Lung (tissue), 11 donors: ENCODE measurements at regions not wholly inside any gene's neighbourhood (a gene's known extent, or its start where the extent isn't known, plus 50 kb on each side); places are given as distances from the start of the nearest gene placed in this dataset.

Experiments
- ATAC-seq: fragments of 200-7000 bp; cut with Tn5 transposase; one replicate; pipeline ENCODE4 v1.9.1; 2020; ENCODE audit warnings: moderate number of reproducible peaks; ENCODE audit not compliant: insufficient read depth, low FRiP score
- DNase-seq, 3 donors: peaks; one replicate each; pipeline ENCODE4 v3.0.0-alpha.2; 2013 to 2017
- H3K27ac ChIP-seq, 2 donors: one replicate each; pipeline ENCODE4 v1.5.1; 2013; ENCODE audit warnings: mild to moderate bottlenecking in 2 of 2, moderate library complexity in 2 of 2, control low read depth in 1 of 2, inconsistent platforms in 1 of 2, low read depth in 1 of 2, low read length in 1 of 2
- H3K27me3 ChIP-seq, 3 donors: one replicate each; pipeline ENCODE4 v1.5.1; 2013; ENCODE audit warnings: low read length in 2 of 3; ENCODE audit not compliant: control insufficient read depth in 3 of 3, insufficient read depth in 3 of 3
- H3K36me3 ChIP-seq, 4 donors: one replicate each; pipeline ENCODE4 v1.5.1; 2013; ENCODE audit warnings: low read length in 4 of 4, mild to moderate bottlenecking in 1 of 4, moderate library complexity in 1 of 4; ENCODE audit not compliant: control insufficient read depth in 4 of 4, insufficient read depth in 4 of 4
- H3K4me1 ChIP-seq, 5 donors: one replicate each; pipeline ENCODE4 v1.5.1; 2013; ENCODE audit warnings: low read length in 5 of 5, mild to moderate bottlenecking in 2 of 5, moderate library complexity in 1 of 5; ENCODE audit not compliant: control insufficient read depth in 5 of 5, insufficient read depth in 5 of 5
- H3K4me3 ChIP-seq: one replicate; pipeline ENCODE4 v1.5.1; 2013; ENCODE audit warnings: mild to moderate bottlenecking, control low read depth, moderate library complexity
- H3K9ac ChIP-seq, 2 donors: one replicate each; pipeline ENCODE4 v1.5.1; 2013; ENCODE audit warnings: low read length in 2 of 2, control low read depth in 1 of 2; ENCODE audit not compliant: insufficient read depth in 1 of 2
- H3K9me3 ChIP-seq, 4 donors: one replicate each; pipeline ENCODE4 v1.5.1; 2013; ENCODE audit warnings: low read length in 3 of 4, mild to moderate bottlenecking in 1 of 4, moderate library complexity in 1 of 4; ENCODE audit not compliant: control insufficient read depth in 4 of 4, insufficient read depth in 3 of 4
- CTCF ChIP-seq: IDR thresholded peaks from 2 replicates; pipeline ENCODE4 v1.5.1; 2012; ENCODE audit warnings: mild to moderate bottlenecking; ENCODE audit errors: control extremely low read depth, extremely low read depth
- WGBS, 2 donors: extraction: QIAGEN DNeasy Blood & Tissue Kit; methylation state at CpG; one replicate each; pipeline ENCODE4 v1.1.7; 2013; 5-methylcytosine and 5-hydroxymethylcytosine counted together
- donor health status: control.
- donor health status: control.
- donor health status: Bipolar disorder and iron deficiency.
- donor health status: healthy.
- donor health status: DM: yes; HTN: yes; CAD: no.

GRCh38 chr7:138169441-138169851 is 93.2 kb downstream of the AKR1D1 start:
- ATAC-seq (no peak), DNase-seq (no peak)
- no peak overlapping the region for H3K27ac ChIP-seq
- WGBS, 2 donors, result 68 to 69% methylated on average over 3 of the region's 3 CpGs
- peaks cover 0 to 3% (median 0%) of the 10 kb centered on the region in 5 donors for H3K4me1 ChIP-seq
- H3K36me3 ChIP-seq, result no peaks in the 10 kb centered on the region
- no peak overlapping the region for H3K4me3 ChIP-seq
- H3K9me3 ChIP-seq, result peaks cover 0 to 7% (median 2%) of the 10 kb centered on the region in 4 donors
- H3K9ac ChIP-seq, result no peak overlapping the region
- TF ChIP-seq CTCF, result no peak
- no peaks in the 10 kb centered on the region for H3K27me3 ChIP-seq

GRCh38 chr7:138170298-138170697 is 94.0 kb downstream of the AKR1D1 start:
- Histone ChIP-seq H3K4me1 (peaks cover 0 to 3% (median 0%) of the 10 kb centered on the region in 5 donors), H3K4me3 (no peak overlapping the region), H3K9ac (no peak overlapping the region), H3K27me3 (no peaks in the 10 kb centered on the region), H3K9me3 (peaks cover 0 to 4% (median 0%) of the 10 kb centered on the region in 4 donors), H3K27ac (no peak overlapping the region), H3K36me3 (no peaks in the 10 kb centered on the region)
- TF ChIP-seq CTCF, result no peak
- no peak for ATAC-seq
- no peak for DNase-seq
- WGBS, 2 donors, result 77% methylated on average over 2 of the region's 2 CpGs

- H3K9ac ChIP-seq, result no peak overlapping the region
- 82 to 83% methylated on average over 7 of the region's 7 CpGs for WGBS, 2 donors
- no peaks in the 10 kb centered on the region for H3K27me3 ChIP-seq
- peaks cover 0 to 4% (median 0%) of the 10 kb centered on the region in 4 donors for H3K9me3 ChIP-seq
- peaks cover 0 to 3% (median 0%) of the 10 kb centered on the region in 5 donors for H3K4me1 ChIP-seq
- TF ChIP-seq CTCF, result no peak
- H3K27ac ChIP-seq, result no peak overlapping the region
- no peaks in the 10 kb centered on the region for H3K36me3 ChIP-seq
- H3K4me3 ChIP-seq, result no peak overlapping the region
- ATAC-seq (no peak), DNase-seq (no peak)
Measured at GRCh38 chr7:138170959-138171703, 94.9 kb downstream of the AKR1D1 start.

GRCh38 chr7:138173548-138173947 is 97.3 kb downstream of the AKR1D1 start:
- no peak overlapping the region for H3K27ac ChIP-seq
- no peak for TF ChIP-seq CTCF
- no peaks in the 10 kb centered on the region for H3K27me3 ChIP-seq
- 93% methylated on average over 3 of the region's 3 CpGs for WGBS, 2 donors
- no peak overlapping the region for H3K4me3 ChIP-seq
- H3K36me3 ChIP-seq, result no peaks in the 10 kb centered on the region
- DNase-seq (no peak), ATAC-seq (no peak)
- peaks cover 0 to 3% (median 0%) of the 10 kb centered on the region in 5 donors for H3K4me1 ChIP-seq
- H3K9ac ChIP-seq, result no peak overlapping the region
- H3K9me3 ChIP-seq, result peaks cover 0 to 4% (median 0%) of the 10 kb centered on the region in 4 donors
